ENCODE measurements at regions not wholly inside any gene's neighbourhood (a gene's known extent, or its start where the extent isn't known, plus 50 kb on each side); places are given as distances from the start of the nearest gene placed in this dataset.

DNA sequence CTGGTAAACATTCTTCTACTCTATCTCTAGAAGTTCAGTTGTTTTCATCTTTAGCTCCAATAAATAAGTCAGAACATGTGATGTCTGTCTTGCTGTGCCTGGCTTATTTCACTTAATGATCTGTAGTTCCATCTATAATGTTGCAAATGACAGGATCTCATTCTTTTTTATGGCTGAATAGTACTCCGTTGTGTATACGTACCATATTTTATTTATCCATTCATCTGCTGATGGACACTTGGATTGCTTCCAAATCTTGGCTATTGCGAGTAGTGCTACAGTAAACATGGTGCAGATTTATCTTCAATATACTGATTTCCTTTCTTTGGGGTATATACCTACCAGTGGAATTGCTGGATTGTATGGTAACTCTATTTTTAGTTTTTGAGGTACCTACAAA, 124.4 kb downstream of the ZNF33B start:
- Histone ChIP-seq H3K9me3 (peaks cover 0 to 12% (median 4%) of the 10 kb centered on the region in 4 donors), H3K27ac (no peak overlapping the region), H3K4me1 (no peaks in the 10 kb centered on the region), H3K4me3 (no peak overlapping the region), H3K36me3 (no peaks in the 10 kb centered on the region), H3K27me3 (no peaks in the 10 kb centered on the region)
- ATAC-seq (no peak), FAIRE-seq (no peak), DNase-seq (no peak)
- 87 to 92% methylated on average over 3 of the region's 3 CpGs for WGBS, 2 donors
- intact Hi-C loops (cut with DNase I), result no loop called here
- no peak for TF ChIP-seq CTCF (IDR thresholded peaks at IDR 0.05)

- TF ChIP-seq CTCF (IDR thresholded peaks at IDR 0.05), result no peak
- DNase-seq (no peak), FAIRE-seq (no peak), ATAC-seq (no peak)
- Histone ChIP-seq H3K36me3 (no peaks in the 10 kb centered on the region), H3K4me3 (no peak overlapping the region), H3K4me1 (no peaks in the 10 kb centered on the region), H3K27me3 (no peaks in the 10 kb centered on the region), H3K9me3 (no peaks in the 10 kb centered on the region), H3K27ac (no peak overlapping the region)
- 68 to 78% methylated on average over 3 of the region's 3 CpGs for WGBS, 2 donors
- intact Hi-C loops (cut with DNase I), result no loop called here
These were observed 146.6 kb downstream of the ZNF33B start for GRCh38 chr10:42491801-42492200.

- no peak for ATAC-seq
- no peak overlapping the region for H3K27ac ChIP-seq
- intact Hi-C loops (cut with DNase I), result no loop called here
- no peak overlapping the region for H3K4me3 ChIP-seq
- no peaks in the 10 kb centered on the region for H3K9me3 ChIP-seq
- FAIRE-seq, result no peak
- TF ChIP-seq CTCF (IDR thresholded peaks at IDR 0.05), result no peak
- no peak for DNase-seq
- 52 to 66% methylated on average over 2 of the region's 2 CpGs for WGBS, 2 donors
- H3K36me3 ChIP-seq, result no peaks in the 10 kb centered on the region
- H3K27me3 ChIP-seq, result no peaks in the 10 kb centered on the region
- no peaks in the 10 kb centered on the region for H3K4me1 ChIP-seq
These were observed 147.3 kb downstream of the ZNF33B start for GRCh38 chr10:42491001-42491592.

DNA sequence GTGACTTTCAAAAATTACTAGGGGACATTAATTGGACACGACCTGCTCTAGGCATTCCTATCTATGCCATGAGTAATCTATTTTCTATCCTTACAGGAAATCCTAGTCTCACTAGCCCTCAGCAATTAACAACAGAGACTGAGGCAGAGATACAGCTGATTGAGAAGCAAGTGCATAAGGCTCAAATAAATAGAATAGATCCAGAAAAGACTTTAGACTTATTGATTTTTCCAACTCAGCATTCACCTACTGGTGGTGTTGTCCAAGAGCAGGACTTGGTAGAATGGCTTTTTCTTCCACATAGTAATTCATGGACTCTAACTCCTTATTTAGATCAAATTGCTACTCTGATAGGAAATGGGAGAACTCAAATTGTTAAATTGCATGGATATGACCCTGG, 148.0 kb downstream of the ZNF33B start:
- Histone ChIP-seq H3K4me1 (no peaks in the 10 kb centered on the region), H3K4me3 (no peak overlapping the region), H3K36me3 (no peaks in the 10 kb centered on the region), H3K27ac (no peak overlapping the region), H3K27me3 (no peaks in the 10 kb centered on the region), H3K9me3 (no peaks in the 10 kb centered on the region)
- intact Hi-C loops (cut with DNase I), result no loop called here
- WGBS, 2 donors, result 48 to 56% methylated on average over 1 of the region's 1 CpG
- no peak for TF ChIP-seq CTCF (IDR thresholded peaks at IDR 0.05)
- FAIRE-seq, result no peak
- no peak for DNase-seq
- ATAC-seq, result no peak

GRCh38 chr10:42488416-42488815, 150.0 kb downstream of the ZNF33B start:
- FAIRE-seq, result no peak
- WGBS, 2 donors, result 45 to 46% methylated on average over 5 of the region's 5 CpGs
- no peaks in the 10 kb centered on the region for H3K4me1 ChIP-seq
- H3K9me3 ChIP-seq, result no peaks in the 10 kb centered on the region
- no peak overlapping the region for H3K27ac ChIP-seq
- no peak overlapping the region for H3K4me3 ChIP-seq
- intact Hi-C loops (cut with DNase I), result no loop called here
- no peak for TF ChIP-seq CTCF (IDR thresholded peaks at IDR 0.05)
- no peaks in the 10 kb centered on the region for H3K36me3 ChIP-seq
- no peak for ATAC-seq
- H3K27me3 ChIP-seq, result no peaks in the 10 kb centered on the region
- DNase-seq, result no peak

Measured in pancreas (tissue), 10 donors.